HG02943 (cell line): ENCODE measurements at regions not wholly inside any gene's neighbourhood (a gene's known extent, or its start where the extent isn't known, plus 50 kb on each side); places are given as distances from the start of the nearest gene placed in this dataset.
"Not testable (repeated sequence)": the region's sequence is repeated elsewhere in the genome, so short reads cannot be mapped to it uniquely, and the experiment has no call there.

ENCODE experiments used
- ATAC-seq: cut with Tn5 transposase; IDR thresholded peaks from one replicate; pipeline ENCODE4 v1.9.1; 2021; ENCODE audit warnings: mild to moderate bottlenecking, low read depth, moderate library complexity; ENCODE audit not compliant: unreplicated experiment

DNA sequence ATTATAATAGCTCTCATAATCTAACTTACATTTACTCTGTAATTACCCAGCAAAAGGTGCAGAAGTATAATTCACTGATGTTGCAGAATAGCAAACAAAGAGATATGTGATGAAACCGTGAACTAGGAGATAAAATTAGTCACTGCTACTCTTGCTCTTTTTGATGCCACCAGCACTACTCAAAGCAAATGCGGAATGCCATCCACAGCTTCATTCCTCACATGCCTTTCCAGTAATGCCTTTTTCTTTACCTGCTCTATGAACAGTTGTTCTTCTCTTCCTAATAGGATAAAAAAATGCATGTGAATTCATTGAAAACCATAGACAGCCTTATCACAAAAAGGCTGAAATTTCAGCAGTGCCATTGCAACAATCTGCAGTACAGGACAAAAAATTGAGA lies 1129.5 kb downstream of the DIAPH3 start:
- no peak for ATAC-seq

- ATAC-seq, result no peak
Measured at GRCh38 chr13:59038824-59039223, 1124.9 kb downstream of the DIAPH3 start.

DNA sequence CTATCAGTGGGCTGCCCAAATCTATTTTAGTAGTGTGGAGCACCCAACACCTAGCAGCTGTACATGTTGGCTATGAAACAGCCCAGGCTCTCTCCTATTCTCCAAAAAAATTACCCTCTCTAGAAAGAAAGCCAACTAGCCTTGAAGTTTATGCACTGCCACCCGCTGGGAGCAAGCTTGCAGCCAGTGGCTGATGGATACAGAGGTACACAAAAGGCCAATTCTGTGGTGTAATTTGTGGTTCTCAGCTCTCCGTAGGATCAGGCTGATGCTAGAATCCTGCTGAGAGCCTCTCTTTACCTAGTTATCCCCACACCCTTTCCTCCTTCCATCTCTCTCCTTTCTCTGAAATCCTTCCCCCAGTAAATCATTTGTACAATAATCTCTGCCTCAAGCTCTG lies 1120.7 kb downstream of the DIAPH3 start:
- ATAC-seq, result no peak

DNA sequence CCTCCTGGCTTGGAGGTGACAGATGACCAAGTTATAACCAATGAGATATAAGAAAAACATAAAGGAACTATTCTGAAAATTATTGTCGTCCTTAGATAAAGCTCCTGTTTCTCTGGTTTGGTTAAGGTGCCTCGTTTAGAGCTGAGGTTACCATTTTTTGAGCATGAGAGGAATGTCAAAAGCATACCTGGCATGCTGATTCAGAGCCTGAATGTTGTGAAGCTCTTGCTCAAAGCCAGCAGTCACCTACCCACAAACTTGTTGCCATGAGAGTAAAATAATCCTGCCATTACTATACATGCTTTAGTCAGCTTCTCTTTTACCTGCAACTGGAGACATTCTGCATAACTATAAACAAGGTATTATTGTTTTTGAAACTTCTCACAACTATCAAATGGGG lies 1116.2 kb downstream of the DIAPH3 start:
- no peak for ATAC-seq

- no peak for ATAC-seq
Measured at GRCh38 chr13:59061621-59062020, 1102.1 kb downstream of the DIAPH3 start.

DNA sequence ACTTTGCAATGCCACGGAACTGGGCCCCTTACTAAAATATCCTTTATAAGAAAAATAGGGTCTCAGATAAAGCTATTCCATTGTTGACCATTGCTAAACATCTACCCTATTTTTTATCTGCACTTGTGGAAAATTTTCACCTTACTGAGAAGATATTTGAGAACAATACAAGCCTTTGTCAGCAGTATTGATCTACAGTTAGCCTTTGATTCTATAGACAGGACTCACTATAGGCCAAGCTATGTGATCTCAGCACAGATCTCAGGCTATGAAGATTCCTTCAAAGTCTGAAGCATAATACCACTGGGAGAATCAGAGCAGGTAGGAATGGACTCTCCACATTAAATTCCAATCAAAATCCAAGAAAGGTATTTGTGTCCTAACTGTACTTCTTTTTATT lies 1099.7 kb downstream of the DIAPH3 start:
- ATAC-seq, result no peak

DNA sequence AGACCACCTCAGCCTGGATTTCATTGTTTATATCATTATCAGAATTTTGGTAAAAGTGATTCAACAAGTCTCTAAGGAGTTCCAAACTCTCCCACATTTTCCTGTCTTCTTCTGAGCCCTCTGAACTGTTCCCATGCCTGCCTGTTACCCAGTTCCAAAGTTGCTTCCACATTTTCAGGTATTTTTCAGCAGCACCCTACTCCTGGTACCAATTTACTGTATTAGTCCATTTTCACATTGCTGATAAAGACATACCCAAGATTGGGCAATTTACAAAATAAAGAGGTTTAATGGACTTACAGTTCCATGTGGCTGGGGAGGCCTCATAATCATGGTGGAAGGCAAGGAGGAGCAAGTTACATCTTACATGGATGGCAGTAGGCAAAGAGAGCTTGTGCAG lies 1087.3 kb downstream of the DIAPH3 start:
- ATAC-seq, result not testable (repeated sequence)

GRCh38 chr13:59086147-59086546 lies 1077.6 kb downstream of the DIAPH3 start:
- no peak for ATAC-seq

DNA sequence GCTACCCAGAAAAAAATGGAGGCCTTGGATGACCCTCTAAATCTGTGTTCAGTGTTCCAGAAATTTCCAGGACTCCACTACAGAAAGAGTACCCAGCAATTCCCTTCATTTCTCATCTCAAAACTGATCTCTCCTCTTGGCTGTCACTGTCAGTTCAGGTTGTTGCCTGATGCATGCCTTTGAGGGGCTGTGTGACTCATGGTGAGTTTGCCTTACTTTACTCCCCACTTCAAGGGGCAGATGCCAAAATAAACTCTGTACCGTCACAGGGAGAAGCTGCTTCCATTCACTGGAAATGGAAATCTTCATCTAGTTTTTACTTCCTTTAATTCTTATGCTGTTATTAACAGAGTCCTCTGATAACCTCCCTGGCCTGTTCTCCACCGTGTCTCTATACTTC lies 1075.0 kb downstream of the DIAPH3 start:
- no peak for ATAC-seq

GRCh38 chr13:59094181-59094580 lies 1069.5 kb downstream of the DIAPH3 start:
- ATAC-seq, result no peak

- ATAC-seq, result no peak
Measured at GRCh38 chr13:59099182-59099974, 1064.3 kb downstream of the DIAPH3 start.

DNA sequence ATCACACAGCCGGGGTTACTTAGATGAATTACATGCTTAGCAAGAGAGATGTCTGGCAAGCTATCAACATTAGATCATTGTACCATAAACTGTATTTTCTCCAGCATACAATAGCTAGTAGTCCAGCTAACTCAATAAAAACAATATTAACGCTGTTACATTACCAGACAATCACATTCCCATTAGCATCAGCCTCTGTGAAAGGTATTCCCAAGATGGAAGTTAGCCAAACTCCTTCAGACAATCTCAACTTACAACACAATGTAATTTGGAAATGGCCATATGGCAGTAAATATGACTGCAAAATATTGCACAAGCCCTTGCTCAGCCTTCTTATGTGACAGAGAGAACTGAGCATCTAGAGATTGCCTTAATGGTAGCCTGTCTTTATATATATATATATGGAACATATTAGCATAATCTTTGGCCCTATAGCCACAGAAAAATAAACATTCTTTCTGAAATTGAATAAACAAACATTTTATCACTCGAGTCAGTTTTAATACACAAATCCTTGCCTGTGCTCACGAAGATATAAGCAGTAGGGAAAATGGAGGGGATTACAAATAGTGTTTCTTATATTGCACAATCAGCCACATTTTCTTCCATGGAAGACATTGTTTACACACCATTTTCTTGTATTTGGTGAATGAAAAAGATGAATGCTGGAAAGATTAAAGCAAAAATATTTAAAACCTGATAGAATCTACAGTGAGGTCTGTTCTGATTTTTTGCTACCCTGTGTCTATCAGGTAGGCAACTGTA lies 1060.5 kb downstream of the DIAPH3 start:
- no peak for ATAC-seq

DNA sequence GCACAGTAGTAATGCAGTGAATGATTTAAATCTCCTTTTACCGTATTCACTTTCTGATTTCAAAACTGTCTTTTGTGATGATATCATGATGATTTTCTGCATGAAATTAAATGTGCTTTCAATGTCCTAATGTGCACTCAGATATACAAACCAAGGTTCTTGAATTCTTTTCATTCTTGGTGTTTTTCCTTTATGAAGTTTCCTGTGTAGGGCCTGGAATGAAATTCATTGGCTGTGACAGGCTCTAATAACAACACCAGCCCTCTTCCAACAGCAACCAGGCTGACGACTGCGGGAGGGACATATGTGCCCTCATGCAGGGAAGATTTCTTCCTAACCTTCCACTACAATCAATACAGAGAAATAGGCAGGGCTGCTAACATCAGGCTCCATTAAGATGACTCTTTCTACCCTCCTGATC lies 1052.0 kb downstream of the DIAPH3 start:
- ATAC-seq, result no peak

DNA sequence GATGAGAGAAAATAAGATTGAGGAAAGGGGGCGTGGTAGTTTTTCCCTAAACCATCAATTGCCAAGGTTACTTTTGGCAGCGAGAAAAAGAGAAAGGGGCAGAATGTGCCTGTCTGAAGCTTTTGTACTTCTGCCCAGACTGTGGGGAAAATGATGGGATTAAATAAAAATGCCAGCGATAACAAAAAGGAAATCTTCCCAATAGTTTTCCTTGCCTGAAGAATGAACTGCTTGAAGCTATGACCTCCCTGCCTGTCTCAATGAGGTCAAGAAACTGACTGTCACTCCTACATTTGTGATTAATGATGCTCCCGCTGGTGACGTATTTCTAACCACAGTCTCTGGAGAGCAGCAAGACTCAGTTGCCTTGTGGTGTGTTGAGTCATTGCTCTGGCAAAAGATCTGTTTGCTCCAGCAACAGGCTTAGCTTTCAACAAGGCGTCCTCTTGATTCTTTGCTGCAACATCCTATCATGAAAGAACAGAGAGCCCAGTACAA lies 1051.5 kb downstream of the DIAPH3 start:
- no peak for ATAC-seq

DNA sequence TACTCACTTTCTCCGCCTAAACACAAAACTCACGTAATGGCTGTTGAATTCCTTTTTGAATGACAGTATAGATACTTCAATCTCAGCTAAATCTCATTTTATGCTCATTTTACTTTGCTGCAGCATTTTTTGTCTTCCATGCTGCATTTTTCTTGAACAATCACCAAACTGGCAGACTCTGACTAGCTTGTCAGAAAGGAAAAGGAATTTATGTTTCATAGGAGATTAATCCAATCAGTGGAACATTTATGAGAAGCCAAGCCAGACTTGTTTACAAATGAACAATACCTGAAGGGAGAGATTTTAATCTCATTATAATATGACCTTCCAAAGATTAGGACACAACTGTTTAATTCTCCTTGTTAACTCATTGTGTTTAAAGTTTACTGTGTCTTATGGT lies 1044.3 kb downstream of the DIAPH3 start:
- ATAC-seq, result no peak

DNA sequence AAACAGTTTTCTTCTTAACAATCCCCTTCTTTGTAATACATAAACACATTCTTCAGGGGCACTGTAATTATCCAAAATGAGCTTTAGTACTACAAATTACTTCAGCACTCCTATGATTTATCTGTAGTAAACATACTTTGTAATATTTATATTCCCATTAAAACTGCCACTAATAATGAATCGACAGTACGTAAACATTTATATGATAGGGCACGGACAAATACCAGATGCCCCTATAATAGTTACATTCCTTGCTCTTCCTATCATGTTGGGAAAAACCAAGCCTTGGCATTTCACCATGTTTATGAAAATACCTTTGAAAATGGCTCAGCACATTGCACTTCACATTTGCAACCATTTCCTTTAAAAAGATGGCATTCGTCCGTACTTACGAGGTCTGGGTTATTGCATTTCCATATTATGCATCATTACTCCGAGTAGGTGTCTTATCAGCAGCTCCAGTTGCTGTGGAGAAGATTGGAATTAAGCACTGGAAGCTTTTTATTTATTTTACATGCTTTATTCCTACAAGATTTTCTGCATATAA lies 1043.4 kb downstream of the DIAPH3 start:
- ATAC-seq, result no peak

- no peak for ATAC-seq
Measured at GRCh38 chr13:59121507-59121906, 1042.2 kb downstream of the DIAPH3 start.

- ATAC-seq, result no peak
Measured at GRCh38 chr13:59126474-59126873, 1037.3 kb downstream of the DIAPH3 start.

DNA sequence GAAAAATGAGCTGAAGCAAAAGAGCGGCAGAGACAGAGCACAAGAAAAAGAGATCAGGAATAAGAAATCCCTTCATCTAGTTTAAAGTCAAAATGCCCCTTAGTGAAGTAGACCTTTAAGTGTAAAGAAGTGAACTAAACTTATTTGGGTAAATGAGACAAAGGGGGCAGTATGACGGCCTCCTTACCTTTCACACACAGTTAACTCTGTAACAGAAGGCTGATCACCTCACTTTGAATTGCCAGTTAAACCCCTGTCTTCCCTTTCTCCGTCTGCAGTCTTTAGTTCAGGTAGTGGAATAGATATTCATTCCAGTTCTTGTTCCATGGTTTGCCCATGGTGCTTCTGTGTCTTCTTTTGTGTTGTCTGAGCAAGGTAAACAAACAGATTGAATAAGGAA lies 1029.8 kb downstream of the DIAPH3 start:
- ATAC-seq, result no peak

DNA sequence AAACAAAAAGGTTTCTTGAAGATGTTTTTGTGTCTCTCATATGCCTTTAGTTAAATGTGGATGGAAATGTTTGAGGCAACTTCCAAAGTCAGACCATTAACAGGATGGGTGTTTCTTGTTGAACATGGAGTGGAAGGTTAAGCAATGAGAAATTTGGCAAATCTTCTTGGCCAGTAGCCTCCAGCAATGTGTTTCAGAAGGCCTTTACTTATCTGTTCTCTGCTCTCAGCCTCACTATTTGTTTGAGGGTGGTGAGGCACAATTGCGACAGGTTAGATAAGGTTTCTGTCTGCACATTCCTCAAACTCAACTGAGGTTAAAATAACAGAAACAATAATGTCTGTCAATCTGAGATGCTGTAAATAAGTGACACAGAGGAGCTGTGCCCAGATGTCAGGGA lies 1019.0 kb downstream of the DIAPH3 start:
- no peak for ATAC-seq

GRCh38 chr13:59145381-59145780 lies 1018.3 kb downstream of the DIAPH3 start:
- ATAC-seq, result no peak
